ENCODE measurements at regions not wholly inside any gene's neighbourhood (a gene's known extent, or its start where the extent isn't known, plus 50 kb on each side); places are given as distances from the start of the nearest gene placed in this dataset.

DNA sequence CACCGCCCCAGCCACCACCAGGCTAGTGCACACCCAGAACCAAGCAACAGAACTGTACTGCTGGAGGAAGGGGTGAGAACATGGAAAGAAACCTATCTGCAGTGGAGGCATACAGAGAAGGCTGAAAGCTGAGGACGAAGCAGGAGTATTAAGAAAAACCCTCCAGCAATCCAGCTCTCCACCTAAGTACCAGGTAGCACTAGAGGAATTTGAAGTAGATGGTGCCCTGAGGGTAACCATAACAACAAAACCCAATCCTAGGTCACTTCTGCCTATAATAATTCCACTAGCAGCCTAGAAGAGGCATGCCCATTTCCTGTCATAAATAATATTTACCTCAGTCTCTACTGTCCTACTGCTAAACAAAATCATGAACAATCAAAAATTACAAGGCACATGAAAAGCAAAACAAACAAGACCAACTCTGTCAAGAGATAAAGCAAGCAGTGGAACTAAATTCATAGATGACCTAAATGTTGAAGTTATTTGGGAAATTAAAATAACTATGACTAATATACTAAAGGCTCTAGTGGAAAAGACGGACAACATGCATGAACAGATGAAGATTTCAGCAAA lies 51.1 kb downstream of the HYCC1 start:
- Mint-ChIP-seq H3K4me1 (ENCODE audit: low read depth) (no peaks in the 10 kb centered on the region), H3K4me3 (no peak overlapping the region), H3K9me3 (ENCODE audit: low read depth) (no peaks in the 10 kb centered on the region), H3K27me3 (no peaks in the 10 kb centered on the region), H3K36me3 (peaks cover 11% of the 10 kb centered on the region), H3K27ac (no peak overlapping the region)

DNA sequence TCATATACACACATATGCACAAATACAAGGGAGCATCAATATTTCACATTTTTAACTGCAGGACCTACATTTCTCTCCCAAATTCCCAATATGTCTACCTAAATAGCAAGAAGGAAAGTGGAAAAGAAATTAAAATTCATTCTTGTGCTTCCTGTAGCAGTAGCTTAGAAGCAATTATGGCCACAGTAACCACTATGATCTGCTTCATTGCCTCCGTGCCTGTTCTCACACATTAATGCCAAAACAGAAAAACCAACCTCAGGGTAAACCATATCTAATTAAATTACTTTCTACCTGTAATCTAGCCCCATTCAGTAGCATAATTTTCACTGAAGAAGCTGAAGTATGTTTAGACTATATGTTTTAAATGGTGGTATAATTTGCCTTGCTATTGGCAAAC lies 55.2 kb downstream of the HYCC1 start:
- Mint-ChIP-seq H3K36me3 (peaks cover 14% of the 10 kb centered on the region), H3K4me3 (no peak overlapping the region), H3K4me1 (ENCODE audit: low read depth) (no peaks in the 10 kb centered on the region), H3K9me3 (ENCODE audit: low read depth) (no peaks in the 10 kb centered on the region), H3K27me3 (no peaks in the 10 kb centered on the region), H3K27ac (no peak overlapping the region)

DNA sequence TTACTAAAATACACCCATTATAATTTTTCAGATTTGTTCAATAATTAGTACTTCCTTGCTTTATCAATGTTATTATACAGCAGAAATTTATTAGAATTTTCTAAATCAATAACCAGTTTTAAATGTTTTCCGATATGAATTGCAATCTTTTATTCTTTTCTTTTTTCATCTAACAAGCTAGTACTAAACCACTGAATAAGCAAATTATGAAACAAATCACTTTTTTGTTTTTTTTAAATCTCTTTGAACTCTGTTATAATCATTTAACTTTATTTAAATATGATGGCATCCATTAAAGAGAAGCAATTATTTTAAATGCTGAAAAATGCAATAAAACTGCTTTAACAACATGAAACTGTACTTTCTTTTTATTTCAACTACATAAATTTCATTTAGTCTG lies 59.7 kb downstream of the HYCC1 start:
- Mint-ChIP-seq H3K27me3 (no peaks in the 10 kb centered on the region), H3K36me3 (peaks cover 5% of the 10 kb centered on the region), H3K4me3 (no peak overlapping the region), H3K9me3 (ENCODE audit: low read depth) (no peaks in the 10 kb centered on the region), H3K27ac (no peak overlapping the region), H3K4me1 (ENCODE audit: low read depth) (no peaks in the 10 kb centered on the region)

DNA sequence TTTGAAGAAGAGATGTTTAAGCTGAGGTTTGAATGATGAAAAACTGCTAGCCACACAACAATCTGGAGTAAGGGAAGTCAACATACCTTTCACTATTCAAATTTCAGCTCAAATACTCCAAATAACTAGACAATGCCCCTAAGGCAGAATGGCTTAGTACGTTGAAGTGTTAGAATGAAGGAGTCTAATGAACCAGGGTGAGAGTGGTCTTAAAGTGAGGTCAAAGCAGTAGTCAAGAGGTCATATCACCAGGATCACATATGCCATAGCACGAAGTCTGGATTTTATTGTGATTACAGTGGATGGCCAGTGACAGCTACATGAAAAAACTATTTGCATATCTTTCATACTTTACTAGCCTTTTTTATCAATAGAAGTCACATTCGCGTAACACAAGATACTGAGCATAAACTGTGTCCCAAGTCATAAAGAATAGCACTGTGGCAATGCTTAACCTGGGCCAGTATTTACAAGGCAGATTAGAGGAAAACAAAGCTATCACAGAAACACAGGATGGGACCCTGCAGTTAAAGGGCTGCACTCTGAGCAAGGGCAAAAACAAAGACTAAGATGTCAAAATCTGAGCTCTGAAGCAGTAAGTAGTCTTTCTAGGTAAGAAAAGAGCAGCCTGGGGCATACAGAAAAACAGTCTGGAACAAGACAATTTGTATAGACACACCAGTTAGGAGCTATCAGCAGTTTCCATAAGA lies 61.5 kb downstream of the HYCC1 start:
- Mint-ChIP-seq H3K27ac (no peak overlapping the region), H3K36me3 (peaks cover 3% of the 10 kb centered on the region), H3K4me1 (ENCODE audit: low read depth) (no peaks in the 10 kb centered on the region), H3K27me3 (no peaks in the 10 kb centered on the region), H3K4me3 (no peak overlapping the region), H3K9me3 (ENCODE audit: low read depth) (no peaks in the 10 kb centered on the region)

DNA sequence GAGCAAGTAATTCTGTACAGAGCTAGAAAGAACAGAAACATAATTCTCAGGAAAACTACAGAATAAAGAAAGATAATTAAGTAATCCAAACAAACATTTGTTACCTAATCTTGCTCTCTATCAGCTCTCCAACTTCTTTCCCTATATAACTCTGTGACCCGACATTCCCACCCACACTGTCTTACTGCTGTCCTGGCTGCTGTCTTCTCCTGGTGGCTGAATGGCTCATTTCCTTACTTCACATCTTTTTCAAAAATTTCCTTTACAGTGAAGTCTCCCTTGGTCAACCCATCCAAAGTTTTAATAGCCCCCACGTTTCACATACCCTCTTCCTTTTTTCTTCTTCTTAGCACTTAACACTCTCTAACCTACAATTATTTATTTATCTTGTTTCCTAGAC lies 64.0 kb downstream of the HYCC1 start:
- no peaks in the 10 kb centered on the region for H3K27me3 Mint-ChIP-seq
- H3K4me3 Mint-ChIP-seq = no peak overlapping the region
- no peaks in the 10 kb centered on the region for H3K9me3 Mint-ChIP-seq (ENCODE audit: low read depth)
- H3K36me3 Mint-ChIP-seq = peaks cover 5% of the 10 kb centered on the region
- H3K27ac Mint-ChIP-seq = no peak overlapping the region
- H3K4me1 Mint-ChIP-seq (ENCODE audit: low read depth) = no peaks in the 10 kb centered on the region

DNA sequence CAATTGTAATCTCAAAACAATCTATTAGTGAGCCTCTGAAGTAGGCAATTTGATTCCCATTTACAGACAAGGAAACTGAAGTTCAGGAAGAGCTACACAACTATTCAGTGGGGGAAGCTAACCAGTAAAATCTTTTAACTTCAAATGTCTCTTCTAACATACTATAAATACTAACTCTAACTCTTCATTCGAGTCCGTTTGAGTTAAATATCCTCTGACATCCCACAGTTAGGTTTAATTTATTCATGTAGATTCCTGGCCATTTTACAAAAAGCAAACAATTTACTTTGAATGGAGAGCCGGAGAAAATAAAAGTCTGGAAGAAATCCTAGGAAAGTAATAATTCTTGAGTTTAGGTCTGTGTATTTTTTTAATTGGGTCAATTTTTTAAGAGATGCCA lies 64.7 kb downstream of the HYCC1 start:
- Mint-ChIP-seq H3K27me3 (no peaks in the 10 kb centered on the region), H3K4me3 (no peak overlapping the region), H3K9me3 (ENCODE audit: low read depth) (no peaks in the 10 kb centered on the region), H3K4me1 (ENCODE audit: low read depth) (no peaks in the 10 kb centered on the region), H3K36me3 (peaks cover 5% of the 10 kb centered on the region), H3K27ac (no peak overlapping the region)

DNA sequence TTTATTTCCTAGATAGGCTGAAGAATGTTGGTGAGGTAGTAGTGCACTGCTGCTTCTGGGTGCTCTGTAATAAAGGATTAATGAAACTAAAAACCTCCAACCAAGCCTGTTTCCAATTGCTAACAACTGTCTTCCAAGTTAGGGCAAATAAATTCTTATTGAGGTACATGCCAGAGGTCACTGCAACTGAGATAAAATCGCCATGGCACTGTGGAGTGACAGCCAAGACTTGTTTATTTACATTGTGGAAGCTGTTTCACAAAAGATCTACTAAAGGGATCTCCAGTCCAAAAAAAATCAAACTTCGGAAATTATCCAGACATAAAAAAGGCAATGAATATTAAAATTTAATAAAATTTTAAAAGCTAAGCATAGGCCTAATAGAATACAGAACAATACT lies 65.2 kb downstream of the HYCC1 start:
- Mint-ChIP-seq H3K9me3 (ENCODE audit: low read depth) (no peaks in the 10 kb centered on the region), H3K4me3 (no peak overlapping the region), H3K36me3 (peaks cover 5% of the 10 kb centered on the region), H3K4me1 (ENCODE audit: low read depth) (no peaks in the 10 kb centered on the region), H3K27ac (no peak overlapping the region), H3K27me3 (no peaks in the 10 kb centered on the region)

DNA sequence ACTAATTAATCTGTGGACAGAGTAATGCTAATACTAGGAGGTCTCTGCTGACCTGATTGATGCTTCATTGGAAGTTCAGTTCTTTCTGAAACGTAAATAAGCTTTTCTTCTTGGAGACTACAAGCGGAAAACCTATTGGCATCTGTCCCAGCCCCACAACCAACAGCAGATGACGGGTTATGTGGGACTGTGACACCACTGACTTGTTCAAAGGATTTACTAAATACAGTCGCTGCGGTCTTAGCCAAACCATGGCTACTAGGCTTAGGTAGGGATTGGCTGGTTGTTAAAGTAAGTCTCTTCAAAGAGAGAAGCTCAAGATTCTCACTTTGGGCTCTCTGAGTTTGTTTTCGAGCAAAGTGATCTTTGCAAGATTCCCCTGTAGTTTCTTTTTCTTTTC lies 68.3 kb downstream of the HYCC1 start:
- Mint-ChIP-seq H3K4me3 (no peak overlapping the region), H3K27ac (no peak overlapping the region), H3K36me3 (peaks cover 8% of the 10 kb centered on the region), H3K9me3 (ENCODE audit: low read depth) (no peaks in the 10 kb centered on the region), H3K4me1 (ENCODE audit: low read depth) (no peaks in the 10 kb centered on the region), H3K27me3 (no peaks in the 10 kb centered on the region)

DNA sequence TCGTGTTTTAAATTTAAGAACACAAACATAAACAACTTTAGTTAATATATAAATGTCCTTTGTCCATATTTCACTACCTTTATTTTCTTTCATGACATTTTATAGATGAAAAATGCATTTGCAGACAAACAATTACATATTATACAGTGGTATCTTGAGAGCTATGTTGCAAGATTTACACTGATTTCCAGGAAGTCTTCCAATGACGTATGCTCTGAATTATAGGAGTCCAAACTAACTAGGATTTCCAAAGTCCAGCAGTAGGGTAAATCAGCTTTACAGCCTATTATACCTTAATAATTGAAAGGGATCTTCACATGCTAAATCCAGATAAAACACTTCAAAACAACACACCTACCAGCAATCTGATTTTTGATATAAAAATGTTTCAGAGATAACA lies 69.4 kb downstream of the HYCC1 start:
- H3K27me3 Mint-ChIP-seq = no peaks in the 10 kb centered on the region

DNA sequence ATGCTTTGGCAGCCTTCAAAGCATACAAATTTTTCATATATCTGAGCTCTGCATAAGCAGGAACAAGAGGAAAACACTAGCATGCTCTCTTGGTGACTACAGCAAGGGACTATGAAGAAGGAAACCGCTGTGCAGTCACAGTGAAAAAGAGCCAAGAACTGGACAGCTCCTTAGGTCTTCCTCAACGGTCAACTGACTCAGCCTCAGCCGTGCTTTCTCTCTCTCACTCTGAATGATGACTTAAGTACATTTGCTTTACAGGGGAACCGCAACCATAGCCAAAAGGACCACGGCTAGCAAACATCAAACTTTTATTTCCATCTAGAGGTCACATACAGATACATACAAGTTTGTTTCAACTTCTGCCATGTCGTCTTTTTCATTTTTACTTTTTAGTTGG lies 69.9 kb downstream of the HYCC1 start:
- Mint-ChIP-seq H3K27ac (no peak overlapping the region), H3K27me3 (no peaks in the 10 kb centered on the region), H3K4me3 (no peak overlapping the region), H3K4me1 (ENCODE audit: low read depth) (no peaks in the 10 kb centered on the region), H3K9me3 (ENCODE audit: low read depth) (no peaks in the 10 kb centered on the region), H3K36me3 (peaks cover 13% of the 10 kb centered on the region)

More for the DNA sequence above, 69.4 kb downstream of the HYCC1 start:
- H3K27ac Mint-ChIP-seq = no peak overlapping the region
- H3K36me3 Mint-ChIP-seq = peaks cover 13% of the 10 kb centered on the region
- no peaks in the 10 kb centered on the region for H3K9me3 Mint-ChIP-seq (ENCODE audit: low read depth)
- no peaks in the 10 kb centered on the region for H3K4me1 Mint-ChIP-seq (ENCODE audit: low read depth)
- H3K4me3 Mint-ChIP-seq = no peak overlapping the region

DNA sequence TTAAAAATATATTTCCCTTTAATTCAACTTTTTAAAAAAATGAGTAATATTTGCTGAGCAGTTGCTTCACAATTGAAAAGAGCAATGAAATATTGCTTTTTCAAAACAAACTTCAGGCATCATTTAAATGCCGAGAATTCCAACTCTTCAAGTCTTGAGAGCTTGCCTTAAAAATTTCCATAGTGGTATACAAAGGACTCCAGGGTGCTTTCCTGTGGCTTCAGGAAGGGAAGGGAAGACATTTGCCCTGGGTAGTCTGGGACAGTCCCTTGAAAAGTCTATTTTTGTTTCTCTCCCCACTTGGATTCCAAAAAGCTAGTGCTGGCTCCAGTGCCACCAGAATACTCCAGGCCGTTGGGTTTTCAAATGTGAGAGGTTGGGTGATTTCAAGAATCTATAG lies 71.7 kb downstream of the HYCC1 start:
- Mint-ChIP-seq H3K27ac (no peak overlapping the region), H3K4me1 (ENCODE audit: low read depth) (no peaks in the 10 kb centered on the region), H3K27me3 (no peaks in the 10 kb centered on the region), H3K9me3 (ENCODE audit: low read depth) (no peaks in the 10 kb centered on the region), H3K36me3 (peaks cover 13% of the 10 kb centered on the region), H3K4me3 (no peak overlapping the region)

DNA sequence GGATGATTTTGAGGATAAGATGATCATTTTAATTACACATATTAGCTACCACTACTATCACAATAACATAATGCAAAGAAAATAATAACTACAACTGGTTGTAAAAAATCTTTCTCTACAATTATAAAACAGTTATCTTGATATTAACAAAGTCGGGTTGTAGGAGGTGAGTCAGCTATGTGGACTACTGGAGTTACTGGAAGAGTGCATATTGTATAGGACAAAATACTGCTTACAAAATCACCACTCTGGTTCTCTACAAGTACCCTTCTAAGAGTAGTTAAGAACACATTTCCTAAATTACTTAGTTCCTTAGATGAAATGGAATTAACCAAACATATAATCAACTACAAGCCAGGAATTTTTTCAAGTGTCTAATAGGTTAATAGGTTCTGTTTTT lies 74.1 kb downstream of the HYCC1 start:
- no peak overlapping the region for H3K27ac Mint-ChIP-seq
- H3K4me3 Mint-ChIP-seq = no peak overlapping the region
- H3K36me3 Mint-ChIP-seq = peaks cover 8% of the 10 kb centered on the region
- no peaks in the 10 kb centered on the region for H3K9me3 Mint-ChIP-seq (ENCODE audit: low read depth)
- no peaks in the 10 kb centered on the region for H3K4me1 Mint-ChIP-seq (ENCODE audit: low read depth)
- H3K27me3 Mint-ChIP-seq = no peaks in the 10 kb centered on the region

DNA sequence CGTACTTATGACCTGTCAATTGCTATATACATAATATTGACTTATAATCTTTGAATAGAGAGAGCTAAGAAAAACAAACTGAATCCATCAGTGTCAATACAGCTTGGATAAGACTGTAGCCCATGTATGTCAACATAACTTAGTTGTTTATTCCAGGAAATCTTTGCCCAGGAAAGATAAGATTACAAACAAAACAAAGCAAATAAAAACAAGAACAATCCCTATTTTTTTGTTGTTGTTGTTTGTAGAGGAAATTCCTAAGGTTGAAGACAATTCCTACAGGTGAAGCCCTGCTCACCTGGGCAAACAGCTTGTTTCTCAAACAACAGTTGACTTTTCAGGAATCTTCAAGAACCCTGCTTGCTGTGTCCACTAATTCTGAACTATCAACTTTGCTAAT lies 76.0 kb downstream of the HYCC1 start:
- H3K9me3 Mint-ChIP-seq (ENCODE audit: low read depth) = no peaks in the 10 kb centered on the region
- no peak overlapping the region for H3K4me3 Mint-ChIP-seq
- no peaks in the 10 kb centered on the region for H3K4me1 Mint-ChIP-seq (ENCODE audit: low read depth)
- no peaks in the 10 kb centered on the region for H3K27me3 Mint-ChIP-seq
- H3K36me3 Mint-ChIP-seq = peaks cover 8% of the 10 kb centered on the region
- H3K27ac Mint-ChIP-seq = no peak overlapping the region

DNA sequence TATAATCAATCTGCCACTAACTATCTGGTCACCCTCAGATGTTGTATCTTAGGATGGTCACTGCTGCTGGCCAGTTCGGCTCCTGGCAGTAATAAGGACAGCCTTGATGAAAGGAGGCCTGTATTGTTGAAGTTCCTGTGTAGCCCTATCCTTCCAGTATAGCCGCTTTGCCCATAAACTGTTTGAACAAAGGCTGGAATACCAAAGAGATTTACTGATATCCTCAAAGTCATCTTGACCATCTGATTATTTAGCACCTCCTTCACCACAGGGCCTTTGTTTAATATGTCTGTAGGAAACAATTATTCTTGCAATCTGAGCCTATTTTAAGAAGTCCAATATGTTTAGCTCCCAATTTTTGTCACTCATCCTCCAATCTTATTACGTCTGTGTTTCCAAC lies 77.7 kb downstream of the HYCC1 start:
- H3K27ac Mint-ChIP-seq = no peak overlapping the region
- H3K36me3 Mint-ChIP-seq = peaks cover 8% of the 10 kb centered on the region
- H3K9me3 Mint-ChIP-seq (ENCODE audit: low read depth) = no peaks in the 10 kb centered on the region
- H3K4me3 Mint-ChIP-seq = no peak overlapping the region
- no peaks in the 10 kb centered on the region for H3K4me1 Mint-ChIP-seq (ENCODE audit: low read depth)
- peaks cover 8% of the 10 kb centered on the region for H3K27me3 Mint-ChIP-seq

DNA sequence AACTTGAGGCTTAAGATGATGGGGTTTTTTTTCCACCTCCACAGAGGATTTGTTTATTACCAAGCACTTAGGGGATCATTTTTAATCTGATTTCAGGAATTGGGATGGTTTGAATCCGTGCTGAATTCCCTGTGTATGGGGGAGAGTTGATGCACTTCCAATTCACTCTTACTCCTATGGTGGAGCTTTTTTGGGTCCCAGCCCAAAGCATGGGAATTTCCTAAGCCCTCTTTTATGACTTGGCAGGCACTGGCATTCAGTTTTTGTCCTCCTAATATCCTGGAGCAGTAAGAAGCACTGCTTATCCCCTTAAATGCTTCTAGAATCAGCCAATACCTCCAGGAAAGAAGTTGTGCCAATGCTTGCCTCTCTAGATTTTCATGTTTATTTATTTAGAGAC lies 78.7 kb downstream of the HYCC1 start:
- Mint-ChIP-seq H3K4me1 (ENCODE audit: low read depth) (no peaks in the 10 kb centered on the region), H3K27ac (no peak overlapping the region), H3K4me3 (no peak overlapping the region), H3K27me3 (peaks cover 11% of the 10 kb centered on the region), H3K9me3 (ENCODE audit: low read depth) (peaks cover 3% of the 10 kb centered on the region), H3K36me3 (peaks cover 7% of the 10 kb centered on the region)

DNA sequence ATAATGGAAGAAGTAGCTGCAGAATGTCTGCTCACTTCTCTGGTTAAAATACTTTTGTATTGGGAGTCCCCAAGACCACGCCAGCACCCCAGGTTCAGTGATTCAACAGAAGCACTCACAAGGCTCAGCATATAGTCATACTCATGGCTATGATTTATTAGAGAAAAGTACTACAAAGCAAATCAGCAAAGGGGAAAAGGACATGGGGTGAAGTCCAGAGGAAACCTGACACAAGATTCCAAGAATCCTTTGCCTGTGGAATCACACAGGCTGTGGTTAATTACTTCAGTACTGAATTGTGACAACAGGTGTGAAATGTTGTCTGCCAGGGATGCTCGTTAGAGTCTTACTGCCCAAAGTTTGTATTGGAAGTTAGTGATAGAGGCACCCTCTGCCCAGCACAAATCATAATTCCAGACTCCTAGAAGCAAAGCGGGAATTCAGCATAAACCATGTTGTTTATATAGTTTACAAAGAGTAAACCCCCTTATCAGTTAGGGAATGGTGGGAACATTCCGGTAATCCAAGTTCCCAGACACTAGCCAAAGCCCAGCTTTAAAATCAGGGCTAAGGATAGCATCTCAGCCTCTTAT lies 79.4 kb downstream of the HYCC1 start:
- Mint-ChIP-seq H3K4me3 (no peak overlapping the region), H3K9me3 (ENCODE audit: low read depth) (peaks cover 3% of the 10 kb centered on the region), H3K36me3 (peaks cover 3% of the 10 kb centered on the region), H3K27me3 (peaks cover 11% of the 10 kb centered on the region), H3K27ac (no peak overlapping the region), H3K4me1 (ENCODE audit: low read depth) (no peaks in the 10 kb centered on the region)
